HL-60/S4 treated with phorbol 12-myristate 13-acetate at 8.2 ng/mL for 4 days and 3 days (cell line): ENCODE measurements at regions not wholly inside any gene's neighbourhood (a gene's known extent, or its start where the extent isn't known, plus 50 kb on each side); places are given as distances from the start of the nearest gene placed in this dataset.
"Not testable (repeated sequence)": the region's sequence is repeated elsewhere in the genome, so short reads cannot be mapped to it uniquely, and the experiment has no call there.

Source experiments
- in situ Hi-C: fragments of 300-500 bp; cut with MboI; formaldehyde crosslinking; loops from 2 replicates; pipeline ENCODE4 v1.15.0; 2022; ENCODE audit warnings: low sequenced_read_pairs

DNA sequence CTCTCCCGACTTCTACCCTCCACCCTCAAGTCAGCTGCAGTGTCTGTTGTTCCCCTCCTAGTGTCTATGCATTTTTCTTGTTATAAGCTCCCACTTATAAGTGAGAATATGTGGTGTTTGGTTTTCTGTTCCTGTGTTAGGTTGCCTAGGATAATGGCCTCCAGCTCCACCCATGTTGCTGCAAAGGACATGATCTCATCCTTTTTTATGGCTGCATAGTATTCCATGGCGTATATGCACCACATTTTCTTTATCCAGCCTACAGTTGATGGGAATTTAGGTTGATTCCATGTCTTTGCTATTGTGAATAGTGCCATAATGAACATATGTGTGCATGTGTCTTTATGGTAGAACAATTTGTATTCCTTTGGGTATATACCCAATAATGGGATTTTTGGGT is 80.7 kb downstream of the SPTSSA start:
- in situ Hi-C loops, result not testable (repeated sequence)

- in situ Hi-C loops, result no loop called here
These were observed 81.6 kb downstream of the SPTSSA start for GRCh38 chr14:34380471-34380845.

- in situ Hi-C loops, result no loop called here
These were observed 82.1 kb downstream of the SPTSSA start for GRCh38 chr14:34379816-34380470.

GRCh38 chr14:34376649-34377267 is 85.3 kb downstream of the SPTSSA start:
- in situ Hi-C loops, result no loop called here

- in situ Hi-C loops, result no loop called here
These were observed 86.9 kb downstream of the SPTSSA start for GRCh38 chr14:34374998-34375740.

- in situ Hi-C loops, result no loop called here
These were observed 88.8 kb downstream of the SPTSSA start for GRCh38 chr14:34373191-34373590.

GRCh38 chr14:34372786-34373185 is 89.3 kb downstream of the SPTSSA start:
- in situ Hi-C loops, result no loop called here

GRCh38 chr14:34369648-34370030 is 92.4 kb downstream of the SPTSSA start:
- in situ Hi-C loops, result no loop called here

GRCh38 chr14:34368971-34369647 is 92.9 kb downstream of the SPTSSA start:
- in situ Hi-C loops, result no loop called here

- in situ Hi-C loops, result no loop called here
These were observed 93.7 kb downstream of the SPTSSA start for GRCh38 chr14:34368115-34368970.

DNA sequence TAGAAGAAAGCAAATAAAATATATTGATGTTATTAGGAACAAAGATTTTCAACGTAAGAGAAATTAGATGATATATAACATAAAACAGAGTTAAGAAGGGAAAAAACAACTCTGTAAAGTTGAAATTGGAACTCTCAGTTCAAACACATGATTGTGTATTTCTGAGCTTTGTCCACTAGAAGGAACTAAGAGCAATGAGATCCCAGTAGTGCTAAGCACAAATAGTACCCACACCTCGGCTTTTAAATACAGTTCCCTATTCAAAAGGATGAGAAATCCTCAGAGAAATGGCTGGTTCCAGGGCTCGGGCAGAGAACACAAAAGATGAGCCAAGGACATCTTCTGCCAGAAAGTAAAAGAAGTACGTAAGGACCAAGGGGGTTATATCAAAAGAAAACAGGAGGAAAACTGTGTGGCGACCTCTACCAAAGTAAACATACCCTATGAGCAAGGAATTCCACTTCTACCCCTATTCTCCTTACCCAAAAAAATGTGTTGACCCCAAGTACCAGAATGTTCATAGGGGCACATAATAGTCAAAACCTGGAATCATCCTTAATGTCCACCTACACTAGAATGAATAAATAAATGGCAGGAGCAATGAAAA is 96.6 kb downstream of the SPTSSA start:
- in situ Hi-C loops, result no loop called here

- in situ Hi-C loops, result no loop called here
These were observed 97.8 kb downstream of the SPTSSA start for GRCh38 chr14:34364201-34364600.

GRCh38 chr14:34363733-34364134 is 98.3 kb downstream of the SPTSSA start:
- in situ Hi-C loops, result no loop called here

GRCh38 chr14:34362641-34363251 is 99.3 kb downstream of the SPTSSA start:
- in situ Hi-C loops, result no loop called here

- in situ Hi-C loops, result no loop called here
These were observed 100.5 kb downstream of the SPTSSA start for GRCh38 chr14:34361504-34362011.

DNA sequence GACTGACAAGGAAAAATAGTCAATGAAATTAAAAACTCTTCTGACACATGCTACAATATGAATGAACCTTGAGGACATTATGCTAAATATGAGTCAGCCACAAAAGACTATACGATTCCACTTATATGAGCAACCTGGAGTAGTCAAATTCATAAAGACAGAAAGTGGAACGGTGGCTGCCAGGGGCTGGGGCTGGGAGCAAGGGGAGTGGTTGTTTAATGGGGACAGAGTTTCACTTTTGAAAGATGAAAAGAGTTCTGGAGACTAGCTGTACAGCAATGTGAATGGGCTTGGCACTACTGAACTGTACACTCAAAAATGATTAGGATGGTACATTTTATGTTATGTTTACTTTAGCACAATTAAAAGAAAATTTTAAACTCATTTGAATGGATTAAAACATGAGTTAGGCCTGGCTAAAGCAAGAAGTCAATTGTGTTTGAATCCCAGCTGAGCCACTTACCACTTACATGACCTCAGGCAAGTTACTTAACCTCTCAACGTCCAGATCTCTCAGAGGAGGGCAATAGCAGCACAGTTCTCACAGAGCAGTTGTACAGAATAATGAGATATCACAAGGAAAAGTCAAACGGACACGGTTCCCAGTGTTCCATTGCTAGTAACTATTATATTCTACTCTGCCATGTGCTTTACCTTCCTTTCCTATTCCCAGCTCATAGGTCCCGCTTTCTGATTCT is 102.5 kb downstream of the SPTSSA start:
- in situ Hi-C loops, result no loop called here

DNA sequence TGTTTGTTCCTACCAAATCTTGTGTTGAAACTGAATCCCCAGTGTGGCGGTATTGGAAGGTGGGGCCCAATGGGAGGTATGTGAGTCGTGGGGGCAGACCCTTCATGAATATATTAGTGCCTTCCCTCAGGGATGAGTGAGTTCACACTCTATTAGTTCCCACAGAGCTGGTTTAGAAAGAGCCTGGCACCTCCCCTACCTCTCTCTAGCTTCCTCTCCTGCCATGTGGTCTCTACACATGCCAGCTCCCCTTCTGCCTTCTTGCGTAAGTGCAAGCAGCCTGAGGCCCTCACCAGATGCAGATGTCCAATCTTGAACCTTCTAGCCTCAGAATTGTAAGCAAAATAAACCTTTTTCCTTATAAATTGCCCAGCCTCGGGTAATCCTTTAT is 105.8 kb downstream of the SPTSSA start:
- in situ Hi-C loops, result no loop called here

DNA sequence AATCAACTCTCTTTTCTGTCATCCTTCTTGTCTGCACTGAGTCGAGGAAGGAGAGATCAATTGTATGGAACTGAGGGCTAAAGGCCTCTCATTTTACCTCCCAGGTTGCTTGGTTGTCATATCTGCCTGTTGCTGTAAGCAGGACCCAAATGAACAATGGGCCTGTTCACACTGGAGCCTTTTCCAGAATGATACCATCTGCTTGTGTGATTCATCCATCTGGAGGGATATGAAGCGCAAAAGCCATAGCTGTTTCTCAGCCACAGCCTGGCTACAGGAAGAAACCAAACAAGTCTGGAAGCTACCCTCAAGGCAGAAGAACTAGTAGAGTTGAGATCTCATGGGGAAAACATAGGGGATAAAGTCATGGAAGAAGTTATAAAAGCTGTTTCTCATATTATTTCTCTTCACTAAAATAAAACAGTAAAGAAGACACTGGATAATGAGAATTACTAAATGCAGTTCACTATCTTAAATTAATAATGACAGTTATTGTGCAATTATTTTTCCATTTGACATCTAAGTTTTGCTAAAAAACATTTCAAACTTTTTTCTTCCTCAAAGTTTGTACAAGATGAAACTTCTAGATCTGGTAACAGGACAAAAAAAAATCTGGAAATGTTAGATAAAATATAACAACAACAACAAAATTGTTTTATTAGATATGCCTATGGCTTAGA is 106.3 kb downstream of the SPTSSA start:
- in situ Hi-C loops, result no loop called here

DNA sequence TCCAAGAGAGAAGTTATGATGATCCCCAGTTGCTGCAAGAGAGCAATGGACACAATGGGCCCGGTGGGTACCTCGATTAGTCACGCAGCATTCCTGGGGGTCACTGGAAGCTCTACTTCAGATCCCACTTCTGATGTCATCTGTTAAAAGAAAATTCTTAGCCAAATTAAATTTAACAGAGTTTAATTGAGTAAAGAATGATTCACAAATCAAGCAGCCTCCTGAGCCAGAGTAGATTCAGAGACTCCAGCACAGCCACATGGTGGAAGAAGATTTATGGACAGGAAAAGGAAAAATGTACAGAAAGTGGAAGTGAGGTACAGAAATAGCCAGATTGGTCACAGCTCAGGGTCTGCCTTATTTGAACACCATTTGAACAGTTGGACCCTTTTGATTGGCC is 107.5 kb downstream of the SPTSSA start:
- in situ Hi-C loops, result no loop called here
